Neutrophil (primary cell): ENCODE measurements at regions not wholly inside any gene's neighbourhood (a gene's known extent, or its start where the extent isn't known, plus 50 kb on each side); places are given as distances from the start of the nearest gene placed in this dataset.

ENCODE experiments used
- H3K27ac ChIP-seq: fragments of 200-600 bp; sonication (generic); 2 replicates; pipeline ENCODE4 v1.5.1; 2016; ENCODE audit warnings: mild to moderate bottlenecking, moderate library complexity
- H3K27me3 ChIP-seq: fragments of 200-600 bp; sonication (generic); 2 replicates; pipeline ENCODE4 v1.6.0; 2016; ENCODE audit warnings: mild to moderate bottlenecking
- H3K36me3 ChIP-seq: fragments of 200-600 bp; sonication (generic); 2 replicates; pipeline ENCODE4 v1.5.1; 2017
- H3K4me1 ChIP-seq, 2 experiments: fragments of 200-600 bp in 1 of 2; sonication (generic) in 1 of 2; 1 replicate in 1 of 2; 2 replicates in 1 of 2; pipeline versions ENCODE4 v1.5.1 to v1.6.1; 2013 to 2016; ENCODE audit warnings: low read depth in 1 of 2, low read length in 1 of 2, mild to moderate bottlenecking in 1 of 2, moderate library complexity in 1 of 2; ENCODE audit not compliant: control insufficient read depth in 1 of 2, insufficient read depth in 1 of 2
- H3K4me3 ChIP-seq, 2 experiments: fragments of 200-600 bp in 1 of 2; sonication (generic) in 1 of 2; 1 replicate in 1 of 2; 2 replicates in 1 of 2; pipeline ENCODE4 v1.5.1; 2013 to 2016; ENCODE audit warnings: low read depth in 1 of 2, low read length in 1 of 2, mild to moderate bottlenecking in 1 of 2, moderate library complexity in 1 of 2
- H3K9me3 ChIP-seq: fragments of 200-600 bp; sonication (generic); 2 replicates; pipeline ENCODE4 v1.5.1; 2016
- TF ChIP-seq, protein P1 (sequence below): fragments of 200-600 bp; sonication (generic); IDR thresholded peaks from 2 replicates; pipeline ENCODE4 v1.5.1; 2016; ENCODE audit warnings: antibody characterized with exemption

GRCh38 chr21:21968810-21969209, 970.6 kb downstream of the NCAM2 start:
- Histone ChIP-seq H3K9me3 (no peaks in the 10 kb centered on the region), H3K27ac (no peak overlapping the region), H3K36me3 (no peaks in the 10 kb centered on the region), H3K27me3 (no peaks in the 10 kb centered on the region), H3K4me3 (no peak overlapping the region), H3K4me1 (no peaks in the 10 kb centered on the region)
- TF ChIP-seq, protein P1, sequence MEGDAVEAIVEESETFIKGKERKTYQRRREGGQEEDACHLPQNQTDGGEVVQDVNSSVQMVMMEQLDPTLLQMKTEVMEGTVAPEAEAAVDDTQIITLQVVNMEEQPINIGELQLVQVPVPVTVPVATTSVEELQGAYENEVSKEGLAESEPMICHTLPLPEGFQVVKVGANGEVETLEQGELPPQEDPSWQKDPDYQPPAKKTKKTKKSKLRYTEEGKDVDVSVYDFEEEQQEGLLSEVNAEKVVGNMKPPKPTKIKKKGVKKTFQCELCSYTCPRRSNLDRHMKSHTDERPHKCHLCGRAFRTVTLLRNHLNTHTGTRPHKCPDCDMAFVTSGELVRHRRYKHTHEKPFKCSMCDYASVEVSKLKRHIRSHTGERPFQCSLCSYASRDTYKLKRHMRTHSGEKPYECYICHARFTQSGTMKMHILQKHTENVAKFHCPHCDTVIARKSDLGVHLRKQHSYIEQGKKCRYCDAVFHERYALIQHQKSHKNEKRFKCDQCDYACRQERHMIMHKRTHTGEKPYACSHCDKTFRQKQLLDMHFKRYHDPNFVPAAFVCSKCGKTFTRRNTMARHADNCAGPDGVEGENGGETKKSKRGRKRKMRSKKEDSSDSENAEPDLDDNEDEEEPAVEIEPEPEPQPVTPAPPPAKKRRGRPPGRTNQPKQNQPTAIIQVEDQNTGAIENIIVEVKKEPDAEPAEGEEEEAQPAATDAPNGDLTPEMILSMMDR = no peak

GRCh38 chr21:21969211-21969610, 971.0 kb downstream of the NCAM2 start:
- H3K27ac ChIP-seq = no peak overlapping the region
- no peaks in the 10 kb centered on the region for H3K27me3 ChIP-seq
- H3K9me3 ChIP-seq = no peaks in the 10 kb centered on the region
- H3K36me3 ChIP-seq = no peaks in the 10 kb centered on the region
- TF ChIP-seq, protein P1 = no peak
- no peak overlapping the region for H3K4me3 ChIP-seq
- H3K4me1 ChIP-seq = no peaks in the 10 kb centered on the region

- H3K9me3 ChIP-seq = no peaks in the 10 kb centered on the region
- no peaks in the 10 kb centered on the region for H3K4me1 ChIP-seq
- H3K27ac ChIP-seq = no peak overlapping the region
- no peaks in the 10 kb centered on the region for H3K27me3 ChIP-seq
- no peaks in the 10 kb centered on the region for H3K36me3 ChIP-seq
- TF ChIP-seq, protein P1 = no peak
- H3K4me3 ChIP-seq = no peak overlapping the region
Measured at GRCh38 chr21:21971384-21971783, 973.2 kb downstream of the NCAM2 start.

GRCh38 chr21:21973806-21974205, 975.6 kb downstream of the NCAM2 start:
- Histone ChIP-seq H3K4me3 (no peak overlapping the region), H3K27me3 (no peaks in the 10 kb centered on the region), H3K4me1 (no peaks in the 10 kb centered on the region), H3K36me3 (no peaks in the 10 kb centered on the region), H3K27ac (no peak overlapping the region), H3K9me3 (no peaks in the 10 kb centered on the region)
- TF ChIP-seq, protein P1 = no peak

- no peaks in the 10 kb centered on the region for H3K27me3 ChIP-seq
- no peak overlapping the region for H3K4me3 ChIP-seq
- no peaks in the 10 kb centered on the region for H3K36me3 ChIP-seq
- TF ChIP-seq, protein P1 = no peak
- no peak overlapping the region for H3K27ac ChIP-seq
- no peaks in the 10 kb centered on the region for H3K9me3 ChIP-seq
- H3K4me1 ChIP-seq = no peaks in the 10 kb centered on the region
Measured at GRCh38 chr21:21996891-21997290, 998.7 kb downstream of the NCAM2 start.
